ENCODE measurements at regions not wholly inside any gene's neighbourhood (a gene's known extent, or its start where the extent isn't known, plus 50 kb on each side); places are given as distances from the start of the nearest gene placed in this dataset.

DNA sequence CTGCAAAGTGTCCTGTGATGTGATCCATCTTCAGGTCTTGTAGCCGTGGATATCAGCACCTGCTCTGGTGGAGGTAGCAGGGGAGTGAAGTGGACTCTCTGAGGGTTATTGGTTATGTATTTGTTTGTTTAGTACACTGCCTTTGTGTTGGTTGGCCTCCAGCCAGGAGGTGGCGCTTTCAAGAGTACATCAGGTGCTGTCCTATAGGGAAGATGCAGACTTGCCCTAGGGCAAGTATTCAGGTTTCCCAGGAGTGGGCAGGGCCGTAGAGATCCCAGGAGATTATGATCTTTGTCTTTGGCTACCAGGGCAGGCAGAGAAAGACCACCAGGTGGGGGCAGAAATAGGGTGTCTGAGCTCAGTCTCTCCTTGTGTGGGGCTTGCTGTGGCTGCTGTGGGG lies 411.8 kb downstream of the SOX11 start:
- no peak for ATAC-seq
- no peaks in the 10 kb centered on the region for H3K4me1 ChIP-seq (ENCODE audit: control insufficient read depth, insufficient read depth, low read length)
- H3K27me3 ChIP-seq (ENCODE audit: control insufficient read depth, insufficient read depth, low read length) = no peaks in the 10 kb centered on the region
- no peaks in the 10 kb centered on the region for H3K9me3 ChIP-seq (ENCODE audit: control insufficient read depth, insufficient read depth, low read depth, low read length)
- intact Hi-C loops (cut with micrococcal nuclease; ENCODE audit: unreplicated experiment) (no loop called here), in situ Hi-C loops (cut with HindIII; ENCODE audit: low pct_unique_long_range_greater_than_20kb, low sequenced_read_pairs) (no loop called here)
- no peak overlapping the region for H3K27ac ChIP-seq (ENCODE audit: low read length)
- no peaks in the 10 kb centered on the region for H3K36me3 ChIP-seq (ENCODE audit: control insufficient read depth, insufficient read depth, low read length)
- no peak for DNase-seq (ENCODE audit: low read depth, low spot score)
- POLR2A ChIA-PET = no interaction called here
- no peak overlapping the region for H3K4me3 ChIP-seq (ENCODE audit: low read depth in 2 of 2, low read length in 2 of 2)
- TF ChIP-seq POLR2AphosphoS5 (IDR thresholded peaks at IDR 0.05; ENCODE audit: low read depth, low read length) (no peak), SIN3A (IDR thresholded peaks at IDR 0.05; ENCODE audit: borderline replicate concordance, insufficient read depth, low read depth, low read length) (no peak), TCF7L2 (IDR thresholded peaks at IDR 0.05; ENCODE audit: low read depth, low read length) (no peak), REST (IDR thresholded peaks at IDR 0.05; ENCODE audit: insufficient read depth in 1 of 2, low read depth in 2 of 2, low read length in 1 of 2) (no peak)
- TF ChIP-seq, protein P1, sequence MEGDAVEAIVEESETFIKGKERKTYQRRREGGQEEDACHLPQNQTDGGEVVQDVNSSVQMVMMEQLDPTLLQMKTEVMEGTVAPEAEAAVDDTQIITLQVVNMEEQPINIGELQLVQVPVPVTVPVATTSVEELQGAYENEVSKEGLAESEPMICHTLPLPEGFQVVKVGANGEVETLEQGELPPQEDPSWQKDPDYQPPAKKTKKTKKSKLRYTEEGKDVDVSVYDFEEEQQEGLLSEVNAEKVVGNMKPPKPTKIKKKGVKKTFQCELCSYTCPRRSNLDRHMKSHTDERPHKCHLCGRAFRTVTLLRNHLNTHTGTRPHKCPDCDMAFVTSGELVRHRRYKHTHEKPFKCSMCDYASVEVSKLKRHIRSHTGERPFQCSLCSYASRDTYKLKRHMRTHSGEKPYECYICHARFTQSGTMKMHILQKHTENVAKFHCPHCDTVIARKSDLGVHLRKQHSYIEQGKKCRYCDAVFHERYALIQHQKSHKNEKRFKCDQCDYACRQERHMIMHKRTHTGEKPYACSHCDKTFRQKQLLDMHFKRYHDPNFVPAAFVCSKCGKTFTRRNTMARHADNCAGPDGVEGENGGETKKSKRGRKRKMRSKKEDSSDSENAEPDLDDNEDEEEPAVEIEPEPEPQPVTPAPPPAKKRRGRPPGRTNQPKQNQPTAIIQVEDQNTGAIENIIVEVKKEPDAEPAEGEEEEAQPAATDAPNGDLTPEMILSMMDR (IDR thresholded peaks at IDR 0.05) = no peak
- CTCF ChIA-PET = no interaction called here
- BruUV-seq (replicated peaks) = no TSS peak

DNA sequence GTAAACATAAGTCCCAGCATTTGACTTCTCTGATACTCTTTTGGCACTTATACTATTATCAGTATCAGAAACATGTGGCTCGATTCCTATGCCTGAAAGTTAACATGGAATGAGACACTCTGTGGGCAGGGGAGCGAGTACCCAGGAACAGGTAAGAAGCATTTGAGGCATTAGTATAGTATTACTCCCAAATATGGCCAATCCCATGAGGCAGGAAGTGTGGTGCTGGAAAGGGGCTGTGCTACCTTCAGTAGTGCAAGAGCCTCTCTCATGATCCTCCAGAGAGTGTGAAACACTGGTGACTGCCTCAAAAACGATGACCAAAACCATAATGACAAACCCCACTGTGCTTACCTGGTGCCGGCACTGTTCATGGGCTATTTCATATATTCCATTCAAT lies 415.1 kb downstream of the SOX11 start:
- intact Hi-C loops (cut with micrococcal nuclease; ENCODE audit: unreplicated experiment) = no loop called here
- H3K36me3 ChIP-seq (ENCODE audit: control insufficient read depth, insufficient read depth, low read length) = no peaks in the 10 kb centered on the region

More for the DNA sequence above, 415.1 kb downstream of the SOX11 start:
- no peak overlapping the region for H3K27ac ChIP-seq (ENCODE audit: low read length)
- ChIA-PET CTCF (no interaction called here), POLR2A (no interaction called here)
- no peak for ATAC-seq
- DNase-seq (ENCODE audit: low read depth, low spot score) = no peak
- H3K27me3 ChIP-seq (ENCODE audit: control insufficient read depth, insufficient read depth, low read length) = no peaks in the 10 kb centered on the region
- TF ChIP-seq TCF7L2 (IDR thresholded peaks at IDR 0.05; ENCODE audit: low read depth, low read length) = no peak
- no peak for TF ChIP-seq POLR2AphosphoS5 (IDR thresholded peaks at IDR 0.05; ENCODE audit: low read depth, low read length)
- TF ChIP-seq REST (IDR thresholded peaks at IDR 0.05; ENCODE audit: insufficient read depth in 1 of 2, low read depth in 2 of 2, low read length in 1 of 2) = no peak
- TF ChIP-seq, protein P1 (IDR thresholded peaks at IDR 0.05) = no peak
- TF ChIP-seq SIN3A (IDR thresholded peaks at IDR 0.05; ENCODE audit: borderline replicate concordance, insufficient read depth, low read depth, low read length) = no peak
- H3K9me3 ChIP-seq (ENCODE audit: control insufficient read depth, insufficient read depth, low read depth, low read length) = no peaks in the 10 kb centered on the region
- H3K4me3 ChIP-seq (ENCODE audit: low read depth in 2 of 2, low read length in 2 of 2) = no peak overlapping the region
- no peaks in the 10 kb centered on the region for H3K4me1 ChIP-seq (ENCODE audit: control insufficient read depth, insufficient read depth, low read length)
- in situ Hi-C loops (cut with HindIII; ENCODE audit: low pct_unique_long_range_greater_than_20kb, low sequenced_read_pairs) = no loop called here
- no TSS peak for BruUV-seq (replicated peaks)
